DMS53 treated with DMSO at 0.1 percent for 48 hours (cell line): ENCODE measurements at regions not wholly inside any gene's neighbourhood (a gene's known extent, or its start where the extent isn't known, plus 50 kb on each side); places are given as distances from the start of the nearest gene placed in this dataset.

Experiments used
- DNase-seq: peaks from one replicate; lab custom pipeline; 2025; ENCODE audit not compliant: unreplicated experiment; lab: John Stamatoyannopoulos, UW

- DNase-seq, result peak; percentile 75
Measured at GRCh38 chr7:35537067-35538023, 157.6 kb downstream of the HERPUD2 start.

GRCh38 chr7:35536396-35536826 lies 158.5 kb downstream of the HERPUD2 start:
- DNase-seq, result no peak

- no peak for DNase-seq
Measured at GRCh38 chr7:35533902-35534301, 161.0 kb downstream of the HERPUD2 start.

GRCh38 chr7:35530124-35531109 lies 164.5 kb downstream of the HERPUD2 start:
- DNase-seq, result no peak

- no peak for DNase-seq
Measured at GRCh38 chr7:35529713-35530112, 165.2 kb downstream of the HERPUD2 start.

GRCh38 chr7:35528381-35528977 lies 166.5 kb downstream of the HERPUD2 start:
- DNase-seq, result no peak

- no peak for DNase-seq
Measured at GRCh38 chr7:35526645-35527044, 168.3 kb downstream of the HERPUD2 start.

- DNase-seq, result peak; percentile 8
Measured at GRCh38 chr7:35524112-35524804, 170.7 kb downstream of the HERPUD2 start.

- DNase-seq, result no peak
Measured at GRCh38 chr7:35523292-35523691, 171.6 kb downstream of the HERPUD2 start.

GRCh38 chr7:35522697-35523096 lies 172.2 kb downstream of the HERPUD2 start:
- DNase-seq, result no peak

- no peak for DNase-seq
Measured at GRCh38 chr7:35521941-35522340, 173.0 kb downstream of the HERPUD2 start.

GRCh38 chr7:35520810-35521625 lies 173.9 kb downstream of the HERPUD2 start:
- DNase-seq, result no peak

- DNase-seq, result peak; percentile 71
Measured at GRCh38 chr7:35519971-35520809, 174.7 kb downstream of the HERPUD2 start.

- DNase-seq, result no peak
Measured at GRCh38 chr7:35518767-35519166, 176.2 kb downstream of the HERPUD2 start.

GRCh38 chr7:35516498-35516897 lies 178.4 kb downstream of the HERPUD2 start:
- DNase-seq, result no peak

- no peak for DNase-seq
Measured at GRCh38 chr7:35513828-35514227, 181.1 kb downstream of the HERPUD2 start.

GRCh38 chr7:35513195-35513594 lies 181.7 kb downstream of the HERPUD2 start:
- DNase-seq, result no peak

GRCh38 chr7:35512716-35513115 lies 182.2 kb downstream of the HERPUD2 start:
- no peak for DNase-seq
